PC-3 (cell line): ENCODE measurements at regions not wholly inside any gene's neighbourhood (a gene's known extent, or its start where the extent isn't known, plus 50 kb on each side); places are given as distances from the start of the nearest gene placed in this dataset.

Experiments
- ATAC-seq: fragments of 200-7000 bp; cut with Tn5 transposase; 2 replicates; pipeline ENCODE4 v1.9.1; 2020; ENCODE audit warnings: mild to moderate bottlenecking, moderate library complexity
- BruUV-seq: library from RNA; stranded (reverse); fragments of 400-500 nt; replicated peaks from 2 replicates; lab custom pipeline; 2021; lab: Mats Ljungman, UMichigan
- CTCF ChIA-PET: fragments of 300-600 bp; sonication (Branson Sonifier 250); formaldehyde crosslinking; loops from one replicate; lab custom pipeline; 2022; ENCODE audit warnings: antibody characterized with exemption; lab: Charles Lee
- POLR2A ChIA-PET: fragments of 300-600 bp; sonication (Branson Sonifier 250); formaldehyde crosslinking; loops from one replicate; lab custom pipeline; 2022; ENCODE audit warnings: antibody characterized with exemption; ENCODE audit not compliant: unreplicated experiment; lab: Charles Lee
- DNase-seq: peaks from one replicate; pipeline ENCODE4 v3.0.0-alpha.2; 2015
- H2AFZ ChIP-seq: fragments of 300-600 bp; sonication (generic); 2 replicates; pipeline ENCODE4 v1.6.0; 2016; ENCODE audit warnings: antibody characterized with exemption, low read length
- H3F3A ChIP-seq: fragments of 300-600 bp; sonication (generic); one replicate; pipeline ENCODE4 v1.6.0; 2017; ENCODE audit warnings: antibody characterized with exemption, low read length, control low read depth, mild to moderate bottlenecking; ENCODE audit not compliant: unreplicated experiment
- H3K27ac ChIP-seq: fragments of 300-600 bp; sonication (generic); 2 replicates; pipeline ENCODE4 v1.5.1; 2016; ENCODE audit warnings: mild to moderate bottlenecking, low read length
- H3K27me3 ChIP-seq: fragments of 300-600 bp; sonication (generic); 2 replicates; pipeline ENCODE4 v1.6.1; 2016; ENCODE audit warnings: low read length, mixed read lengths
- H3K36me3 ChIP-seq: fragments of 300-600 bp; sonication (generic); 2 replicates; pipeline ENCODE4 v1.6.1; 2016; ENCODE audit warnings: low read depth, mixed run types, low read length, mixed read lengths
- H3K4me1 ChIP-seq: fragments of 300-600 bp; sonication (generic); 2 replicates; pipeline ENCODE4 v1.5.1; 2016; ENCODE audit warnings: low read length; ENCODE audit not compliant: insufficient read depth
- H3K4me2 ChIP-seq: fragments of 300-600 bp; sonication (generic); 2 replicates; pipeline ENCODE4 v1.6.0; 2016; ENCODE audit warnings: low read length
- H3K4me3 ChIP-seq: fragments of 300-600 bp; sonication (generic); 2 replicates; pipeline ENCODE4 v1.5.1; 2016; ENCODE audit warnings: mild to moderate bottlenecking, low read length, mixed read lengths
- H3K79me2 ChIP-seq: fragments of 300-600 bp; sonication (generic); 2 replicates; pipeline ENCODE4 v1.6.1; 2017; ENCODE audit warnings: low read length, mixed read lengths
- H3K9ac ChIP-seq: fragments of 300-600 bp; sonication (generic); 2 replicates; pipeline ENCODE4 v1.6.0; 2016; ENCODE audit warnings: mild to moderate bottlenecking, low read length
- H3K9me2 ChIP-seq: fragments of 300-600 bp; sonication (generic); replicated peaks from 2 replicates; pipeline ENCODE4 v1.6.1; 2016; ENCODE audit warnings: mixed run types, low read length, mixed read lengths
- H3K9me3 ChIP-seq: fragments of 300-600 bp; sonication (generic); 2 replicates; pipeline ENCODE4 v1.6.1; 2016; ENCODE audit warnings: low read length, mixed read lengths
- H4K20me1 ChIP-seq: fragments of 300-600 bp; sonication (generic); 2 replicates; pipeline ENCODE4 v1.6.1; 2016; ENCODE audit warnings: low read length, mixed read lengths
- EZH2 ChIP-seq: fragments of 300-600 bp; sonication (generic); IDR thresholded peaks from one replicate; pipeline ENCODE4 v1.6.1; 2017; ENCODE audit warnings: antibody characterized with exemption, mild to moderate bottlenecking, low read length; ENCODE audit not compliant: unreplicated experiment
- EZH2phosphoT487 ChIP-seq: fragments of 300-600 bp; sonication (generic); IDR thresholded peaks from 2 replicates; pipeline ENCODE4 v1.6.1; 2018; ENCODE audit warnings: mild to moderate bottlenecking, antibody characterized with exemption, low read length, borderline replicate concordance
- intact Hi-C: fragments of 100-400 bp; cut with micrococcal nuclease; formaldehyde crosslinking; loops from 2 replicates; pipeline ENCODE4 v1.9.0; 2023
- TF ChIP-seq, protein P1 (sequence below): fragments of 300-600 bp; sonication (generic); conservative IDR thresholded peaks from 2 replicates; pipeline ENCODE4 v1.5.1; 2017; ENCODE audit warnings: antibody characterized with exemption, low read depth, mild to moderate bottlenecking, low read length

DNA sequence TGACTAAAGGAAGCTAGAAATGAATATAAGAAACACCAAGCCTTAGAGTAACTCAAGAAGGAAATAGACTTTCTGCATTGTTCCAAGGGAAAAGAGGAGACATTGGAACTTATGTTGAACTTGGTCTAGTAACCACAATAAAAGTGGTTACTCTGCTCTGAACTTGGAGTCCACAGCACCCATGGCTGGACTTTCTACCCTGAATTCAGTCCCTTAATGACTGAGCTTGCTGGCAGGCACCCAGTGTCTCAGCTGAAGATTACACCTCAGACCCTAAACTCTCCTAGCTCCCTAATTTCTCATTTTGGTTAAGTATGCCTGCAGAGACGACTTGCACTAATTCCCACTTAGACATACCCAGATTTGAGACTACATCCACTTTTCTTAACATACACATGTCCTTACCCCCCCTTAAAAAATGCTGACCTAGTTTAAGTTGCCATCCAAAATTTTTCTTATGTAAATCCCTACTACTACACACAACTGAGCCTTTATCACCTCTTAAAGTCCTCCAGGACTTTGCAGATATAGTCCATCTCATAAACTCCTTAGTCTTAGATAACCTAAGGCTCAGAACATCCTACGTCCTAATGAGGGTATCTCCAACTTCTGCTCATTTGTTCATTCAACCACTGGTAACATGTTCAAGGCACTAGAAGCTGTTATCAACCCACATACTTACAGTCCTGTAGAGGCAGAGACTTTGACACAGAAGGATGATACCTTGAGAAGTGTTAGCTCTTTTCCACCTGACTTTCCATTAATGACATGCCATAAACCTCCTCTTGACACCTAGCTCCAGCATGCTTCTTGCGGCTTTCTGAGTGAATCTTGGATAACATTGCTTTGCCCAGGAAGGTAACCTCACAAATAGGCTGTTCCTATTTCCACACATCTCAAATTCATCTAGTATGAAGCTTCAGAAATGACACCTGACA is 129.8 kb downstream of the ALDH8A1 start:
- Histone ChIP-seq H4K20me1 (no peaks in the 10 kb centered on the region), H3K27ac (no peak overlapping the region), H3K9me3 (no peaks in the 10 kb centered on the region), H3K4me2 (no peak overlapping the region), H3K4me1 (peaks cover 9% of the 10 kb centered on the region; the same call in 1 of the 2 replicates), H3K9ac (no peak overlapping the region), H3F3A (no peaks in the 10 kb centered on the region), H3K27me3 (no peaks in the 10 kb centered on the region), H3K79me2 (no peaks in the 10 kb centered on the region), H3K4me3 (no peak overlapping the region), H3K36me3 (no peaks in the 10 kb centered on the region), H3K9me2 (no peaks in the 10 kb centered on the region), H2AFZ (no peak overlapping the region)
- intact Hi-C loops: loop anchor here (5.0 kb wide), 2 partner anchors 122 to 178 kb away; no protein-coding TSS in a partner anchor
- POLR2A ChIA-PET: no interaction called here
- BruUV-seq: no TSS peak
- ATAC-seq (no peak), DNase-seq (no peak)
- TF ChIP-seq EZH2: no peak
- TF ChIP-seq, protein P1, sequence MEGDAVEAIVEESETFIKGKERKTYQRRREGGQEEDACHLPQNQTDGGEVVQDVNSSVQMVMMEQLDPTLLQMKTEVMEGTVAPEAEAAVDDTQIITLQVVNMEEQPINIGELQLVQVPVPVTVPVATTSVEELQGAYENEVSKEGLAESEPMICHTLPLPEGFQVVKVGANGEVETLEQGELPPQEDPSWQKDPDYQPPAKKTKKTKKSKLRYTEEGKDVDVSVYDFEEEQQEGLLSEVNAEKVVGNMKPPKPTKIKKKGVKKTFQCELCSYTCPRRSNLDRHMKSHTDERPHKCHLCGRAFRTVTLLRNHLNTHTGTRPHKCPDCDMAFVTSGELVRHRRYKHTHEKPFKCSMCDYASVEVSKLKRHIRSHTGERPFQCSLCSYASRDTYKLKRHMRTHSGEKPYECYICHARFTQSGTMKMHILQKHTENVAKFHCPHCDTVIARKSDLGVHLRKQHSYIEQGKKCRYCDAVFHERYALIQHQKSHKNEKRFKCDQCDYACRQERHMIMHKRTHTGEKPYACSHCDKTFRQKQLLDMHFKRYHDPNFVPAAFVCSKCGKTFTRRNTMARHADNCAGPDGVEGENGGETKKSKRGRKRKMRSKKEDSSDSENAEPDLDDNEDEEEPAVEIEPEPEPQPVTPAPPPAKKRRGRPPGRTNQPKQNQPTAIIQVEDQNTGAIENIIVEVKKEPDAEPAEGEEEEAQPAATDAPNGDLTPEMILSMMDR: no peak
- no peak for TF ChIP-seq EZH2phosphoT487
- CTCF ChIA-PET: no interaction called here

DNA sequence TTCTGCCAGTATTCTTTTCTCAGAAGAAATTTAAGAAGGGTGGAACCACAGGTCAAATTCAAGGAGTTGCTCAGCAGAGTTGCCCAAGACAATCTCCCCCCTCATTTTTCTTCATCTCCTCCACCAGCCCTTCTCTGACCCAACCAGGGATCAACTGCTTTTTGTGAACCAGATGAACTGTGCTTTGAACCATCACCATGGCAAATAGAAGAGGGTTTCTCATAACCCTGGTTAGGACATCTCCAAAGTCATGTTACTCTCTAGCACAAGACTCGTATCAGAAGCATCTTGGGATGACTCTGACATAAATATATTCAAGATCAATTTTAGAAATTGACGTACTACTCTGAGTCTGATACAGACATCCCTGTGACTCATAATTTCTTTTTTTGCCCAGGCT is 130.7 kb downstream of the ALDH8A1 start:
- peaks cover 11% of the 10 kb centered on the region for H3K4me1 ChIP-seq
- no TSS peak for BruUV-seq
- DNase-seq (no peak), ATAC-seq (no peak)
- no peaks in the 10 kb centered on the region for H3K79me2 ChIP-seq
- H2AFZ ChIP-seq: no peak overlapping the region
- no peak overlapping the region for H3K9ac ChIP-seq
- no peaks in the 10 kb centered on the region for H4K20me1 ChIP-seq
- H3K4me2 ChIP-seq: no peak overlapping the region
- TF ChIP-seq, protein P1: no peak
- TF ChIP-seq EZH2: no peak
- no peak overlapping the region for H3K4me3 ChIP-seq
- intact Hi-C loops: no loop called here
- POLR2A ChIA-PET: no interaction called here
- H3K36me3 ChIP-seq: no peaks in the 10 kb centered on the region
- no peaks in the 10 kb centered on the region for H3K27me3 ChIP-seq
- no peaks in the 10 kb centered on the region for H3F3A ChIP-seq
- H3K9me2 ChIP-seq: no peaks in the 10 kb centered on the region
- no peak overlapping the region for H3K27ac ChIP-seq
- no peaks in the 10 kb centered on the region for H3K9me3 ChIP-seq
- CTCF ChIA-PET: no interaction called here

DNA sequence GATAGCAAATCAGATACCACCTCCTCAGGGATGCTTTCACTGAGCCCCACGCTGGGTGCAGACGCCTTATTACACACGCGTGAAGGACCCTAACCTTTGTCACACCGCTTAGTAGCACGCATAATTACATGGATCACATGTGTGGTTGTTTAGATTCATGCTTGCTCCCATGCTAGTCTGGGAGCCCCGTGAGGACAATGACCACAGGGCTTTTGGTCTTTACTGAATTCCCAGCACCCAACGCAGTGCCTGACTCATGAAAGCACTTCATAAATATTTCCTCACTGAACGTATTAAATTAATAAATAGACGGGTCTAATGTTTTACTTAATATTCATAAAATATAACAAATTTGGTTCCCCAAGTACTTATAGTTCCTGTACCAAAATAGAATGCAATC is 132.5 kb downstream of the ALDH8A1 start:
- ChIA-PET POLR2A (no interaction called here), CTCF (no interaction called here)
- no TSS peak for BruUV-seq
- H3K79me2 ChIP-seq: no peaks in the 10 kb centered on the region
- no peaks in the 10 kb centered on the region for H4K20me1 ChIP-seq
- H3K4me1 ChIP-seq: peaks cover 22% of the 10 kb centered on the region
- no peak overlapping the region for H3K27ac ChIP-seq
- H2AFZ ChIP-seq: no peak overlapping the region
- no peaks in the 10 kb centered on the region for H3K9me3 ChIP-seq
- TF ChIP-seq, protein P1: no peak
- H3F3A ChIP-seq: no peaks in the 10 kb centered on the region
- H3K4me2 ChIP-seq: no peak overlapping the region
- H3K9ac ChIP-seq: no peak overlapping the region
- H3K27me3 ChIP-seq: no peaks in the 10 kb centered on the region
- no peak overlapping the region for H3K4me3 ChIP-seq
- H3K36me3 ChIP-seq: no peaks in the 10 kb centered on the region
- no peaks in the 10 kb centered on the region for H3K9me2 ChIP-seq
- ATAC-seq: no peak
- DNase-seq: no peak
- intact Hi-C loops: no loop called here
